WTC11 (cell line): ENCODE measurements at regions not wholly inside any gene's neighbourhood (a gene's known extent, or its start where the extent isn't known, plus 50 kb on each side); places are given as distances from the start of the nearest gene placed in this dataset.

Experiments
- CBFB ChIP-seq: sonication (generic); formaldehyde crosslinking; IDR thresholded peaks from 2 replicates; pipeline ENCODE4 v1.8.1; 2022; ENCODE audit warnings: mild to moderate bottlenecking, low read depth, missing genetic modification reagents
- CREM ChIP-seq: sonication (generic); formaldehyde crosslinking; IDR thresholded peaks from 2 replicates; pipeline ENCODE4 v1.8.1; 2022; ENCODE audit warnings: mild to moderate bottlenecking, missing genetic modification reagents, moderate library complexity
- SP1 ChIP-seq: sonication (generic); formaldehyde crosslinking; conservative IDR thresholded peaks from 2 replicates; pipeline ENCODE4 v1.8.1; 2022; ENCODE audit warnings: missing genetic modification reagents
- TCF7 ChIP-seq: sonication (generic); formaldehyde crosslinking; IDR thresholded peaks from 2 replicates; pipeline ENCODE4 v1.8.0; 2022; ENCODE audit warnings: mild to moderate bottlenecking, low read depth, missing genetic modification reagents, moderate library complexity
- TEAD4 ChIP-seq: sonication (generic); formaldehyde crosslinking; IDR thresholded peaks from 2 replicates; pipeline ENCODE4 v1.8.0; 2022; ENCODE audit warnings: mild to moderate bottlenecking, missing genetic modification reagents
- TP53 ChIP-seq: sonication (generic); formaldehyde crosslinking; IDR thresholded peaks from 2 replicates; pipeline ENCODE4 v1.8.1; 2023; ENCODE audit warnings: mild to moderate bottlenecking, missing genetic modification reagents
- ZBTB21 ChIP-seq: sonication (generic); formaldehyde crosslinking; IDR thresholded peaks from 2 replicates; pipeline ENCODE4 v1.8.1; 2023; ENCODE audit warnings: mild to moderate bottlenecking, missing genetic modification reagents, borderline replicate concordance
- ZNF121 ChIP-seq: sonication (generic); formaldehyde crosslinking; IDR thresholded peaks from 2 replicates; pipeline ENCODE4 v1.8.0; 2023; ENCODE audit warnings: missing genetic modification reagents
- TF ChIP-seq, protein P1 (sequence below): fragments of 200-600 bp; IDR thresholded peaks from 2 replicates; pipeline ENCODE4 v1.8.0; 2022; ENCODE audit warnings: antibody characterized with exemption
- TF ChIP-seq, protein P2 (sequence below): fragments of 250-450 bp; sonication (Bioruptor Pico); IDR thresholded peaks from 2 replicates; pipeline ENCODE4 v2.1.2; 2022; ENCODE audit warnings: mild to moderate bottlenecking, moderate library complexity
- TF ChIP-seq, protein P3 (sequence below): sonication (generic); formaldehyde crosslinking; IDR thresholded peaks from 2 replicates; pipeline ENCODE4 v1.8.1; 2022; ENCODE audit warnings: missing genetic modification reagents, borderline replicate concordance
- TF ChIP-seq, protein P4 (sequence below): sonication (generic); formaldehyde crosslinking; IDR thresholded peaks from 2 replicates; pipeline ENCODE4 v1.8.1; 2023; ENCODE audit warnings: mild to moderate bottlenecking, missing genetic modification reagents, borderline replicate concordance
- TF ChIP-seq, protein P5 (sequence below): sonication (generic); formaldehyde crosslinking; IDR thresholded peaks from 2 replicates; pipeline ENCODE4 v1.8.1; 2022; ENCODE audit warnings: low read depth, missing genetic modification reagents, borderline replicate concordance
- TF ChIP-seq, protein P6 (sequence below): sonication (generic); formaldehyde crosslinking; IDR thresholded peaks from 2 replicates; pipeline ENCODE4 v1.8.0; 2023; ENCODE audit warnings: missing genetic modification reagents

DNA sequence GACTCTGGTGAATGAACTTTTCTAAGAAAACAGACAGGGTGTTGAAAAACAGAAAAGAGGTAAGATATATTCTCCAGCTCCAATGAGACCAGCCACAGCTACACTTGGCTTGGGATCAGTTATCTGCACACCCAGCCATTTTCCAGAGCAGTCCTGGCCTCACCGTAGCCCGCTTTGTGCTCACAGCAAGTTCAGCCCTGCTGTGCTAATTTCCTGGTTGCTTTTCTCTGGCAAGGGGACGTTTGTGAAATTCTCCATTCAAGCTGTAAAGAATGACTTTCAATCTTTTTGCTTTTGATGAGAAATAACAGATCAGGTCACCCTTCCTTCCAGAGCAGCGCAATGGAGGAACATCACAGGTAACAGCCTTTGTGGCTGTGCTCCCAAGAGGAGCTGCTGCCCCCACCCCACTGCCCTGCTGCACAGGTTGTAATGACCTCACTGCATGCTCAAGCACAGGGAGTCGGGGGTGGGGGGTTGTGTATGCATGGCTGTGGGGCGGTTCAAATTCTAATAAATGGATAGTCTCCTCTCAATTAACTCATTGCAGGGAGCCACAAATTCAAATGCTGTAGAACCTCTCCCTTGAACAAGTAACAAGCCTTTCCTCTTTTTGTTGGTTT lies 516.6 kb upstream of the NBEA start:
- TF ChIP-seq, protein P1, sequence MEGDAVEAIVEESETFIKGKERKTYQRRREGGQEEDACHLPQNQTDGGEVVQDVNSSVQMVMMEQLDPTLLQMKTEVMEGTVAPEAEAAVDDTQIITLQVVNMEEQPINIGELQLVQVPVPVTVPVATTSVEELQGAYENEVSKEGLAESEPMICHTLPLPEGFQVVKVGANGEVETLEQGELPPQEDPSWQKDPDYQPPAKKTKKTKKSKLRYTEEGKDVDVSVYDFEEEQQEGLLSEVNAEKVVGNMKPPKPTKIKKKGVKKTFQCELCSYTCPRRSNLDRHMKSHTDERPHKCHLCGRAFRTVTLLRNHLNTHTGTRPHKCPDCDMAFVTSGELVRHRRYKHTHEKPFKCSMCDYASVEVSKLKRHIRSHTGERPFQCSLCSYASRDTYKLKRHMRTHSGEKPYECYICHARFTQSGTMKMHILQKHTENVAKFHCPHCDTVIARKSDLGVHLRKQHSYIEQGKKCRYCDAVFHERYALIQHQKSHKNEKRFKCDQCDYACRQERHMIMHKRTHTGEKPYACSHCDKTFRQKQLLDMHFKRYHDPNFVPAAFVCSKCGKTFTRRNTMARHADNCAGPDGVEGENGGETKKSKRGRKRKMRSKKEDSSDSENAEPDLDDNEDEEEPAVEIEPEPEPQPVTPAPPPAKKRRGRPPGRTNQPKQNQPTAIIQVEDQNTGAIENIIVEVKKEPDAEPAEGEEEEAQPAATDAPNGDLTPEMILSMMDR: no peak
- TF ChIP-seq, protein P2, sequence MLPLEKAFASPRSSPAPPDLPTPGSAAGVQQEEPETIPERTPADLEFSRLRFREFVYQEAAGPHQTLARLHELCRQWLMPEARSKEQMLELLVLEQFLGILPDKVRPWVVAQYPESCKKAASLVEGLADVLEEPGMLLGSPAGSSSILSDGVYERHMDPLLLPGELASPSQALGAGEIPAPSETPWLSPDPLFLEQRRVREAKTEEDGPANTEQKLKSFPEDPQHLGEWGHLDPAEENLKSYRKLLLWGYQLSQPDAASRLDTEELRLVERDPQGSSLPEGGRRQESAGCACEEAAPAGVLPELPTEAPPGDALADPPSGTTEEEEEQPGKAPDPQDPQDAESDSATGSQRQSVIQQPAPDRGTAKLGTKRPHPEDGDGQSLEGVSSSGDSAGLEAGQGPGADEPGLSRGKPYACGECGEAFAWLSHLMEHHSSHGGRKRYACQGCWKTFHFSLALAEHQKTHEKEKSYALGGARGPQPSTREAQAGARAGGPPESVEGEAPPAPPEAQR (CRISPR knock-in tag): no peak
- TF ChIP-seq TCF7 (CRISPR knock-in tag): no peak
- no peak for TF ChIP-seq CREM (CRISPR knock-in tag)
- TF ChIP-seq TEAD4 (CRISPR knock-in tag): no peak
- TF ChIP-seq, protein P3, sequence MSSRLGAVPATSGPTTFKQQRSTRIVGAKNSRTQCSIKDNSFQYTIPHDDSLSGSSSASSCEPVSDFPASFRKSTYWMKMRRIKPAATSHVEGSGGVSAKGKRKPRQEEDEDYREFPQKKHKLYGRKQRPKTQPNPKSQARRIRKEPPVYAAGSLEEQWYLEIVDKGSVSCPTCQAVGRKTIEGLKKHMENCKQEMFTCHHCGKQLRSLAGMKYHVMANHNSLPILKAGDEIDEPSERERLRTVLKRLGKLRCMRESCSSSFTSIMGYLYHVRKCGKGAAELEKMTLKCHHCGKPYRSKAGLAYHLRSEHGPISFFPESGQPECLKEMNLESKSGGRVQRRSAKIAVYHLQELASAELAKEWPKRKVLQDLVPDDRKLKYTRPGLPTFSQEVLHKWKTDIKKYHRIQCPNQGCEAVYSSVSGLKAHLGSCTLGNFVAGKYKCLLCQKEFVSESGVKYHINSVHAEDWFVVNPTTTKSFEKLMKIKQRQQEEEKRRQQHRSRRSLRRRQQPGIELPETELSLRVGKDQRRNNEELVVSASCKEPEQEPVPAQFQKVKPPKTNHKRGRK: no peak
- TF ChIP-seq CBFB (CRISPR knock-in tag): no peak
- TF ChIP-seq, protein P4, sequence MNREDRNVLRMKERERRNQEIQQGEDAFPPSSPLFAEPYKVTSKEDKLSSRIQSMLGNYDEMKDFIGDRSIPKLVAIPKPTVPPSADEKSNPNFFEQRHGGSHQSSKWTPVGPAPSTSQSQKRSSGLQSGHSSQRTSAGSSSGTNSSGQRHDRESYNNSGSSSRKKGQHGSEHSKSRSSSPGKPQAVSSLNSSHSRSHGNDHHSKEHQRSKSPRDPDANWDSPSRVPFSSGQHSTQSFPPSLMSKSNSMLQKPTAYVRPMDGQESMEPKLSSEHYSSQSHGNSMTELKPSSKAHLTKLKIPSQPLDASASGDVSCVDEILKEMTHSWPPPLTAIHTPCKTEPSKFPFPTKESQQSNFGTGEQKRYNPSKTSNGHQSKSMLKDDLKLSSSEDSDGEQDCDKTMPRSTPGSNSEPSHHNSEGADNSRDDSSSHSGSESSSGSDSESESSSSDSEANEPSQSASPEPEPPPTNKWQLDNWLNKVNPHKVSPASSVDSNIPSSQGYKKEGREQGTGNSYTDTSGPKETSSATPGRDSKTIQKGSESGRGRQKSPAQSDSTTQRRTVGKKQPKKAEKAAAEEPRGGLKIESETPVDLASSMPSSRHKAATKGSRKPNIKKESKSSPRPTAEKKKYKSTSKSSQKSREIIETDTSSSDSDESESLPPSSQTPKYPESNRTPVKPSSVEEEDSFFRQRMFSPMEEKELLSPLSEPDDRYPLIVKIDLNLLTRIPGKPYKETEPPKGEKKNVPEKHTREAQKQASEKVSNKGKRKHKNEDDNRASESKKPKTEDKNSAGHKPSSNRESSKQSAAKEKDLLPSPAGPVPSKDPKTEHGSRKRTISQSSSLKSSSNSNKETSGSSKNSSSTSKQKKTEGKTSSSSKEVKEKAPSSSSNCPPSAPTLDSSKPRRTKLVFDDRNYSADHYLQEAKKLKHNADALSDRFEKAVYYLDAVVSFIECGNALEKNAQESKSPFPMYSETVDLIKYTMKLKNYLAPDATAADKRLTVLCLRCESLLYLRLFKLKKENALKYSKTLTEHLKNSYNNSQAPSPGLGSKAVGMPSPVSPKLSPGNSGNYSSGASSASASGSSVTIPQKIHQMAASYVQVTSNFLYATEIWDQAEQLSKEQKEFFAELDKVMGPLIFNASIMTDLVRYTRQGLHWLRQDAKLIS: no peak
- TF ChIP-seq ZBTB21 (CRISPR knock-in tag): no peak
- TF ChIP-seq, protein P5, sequence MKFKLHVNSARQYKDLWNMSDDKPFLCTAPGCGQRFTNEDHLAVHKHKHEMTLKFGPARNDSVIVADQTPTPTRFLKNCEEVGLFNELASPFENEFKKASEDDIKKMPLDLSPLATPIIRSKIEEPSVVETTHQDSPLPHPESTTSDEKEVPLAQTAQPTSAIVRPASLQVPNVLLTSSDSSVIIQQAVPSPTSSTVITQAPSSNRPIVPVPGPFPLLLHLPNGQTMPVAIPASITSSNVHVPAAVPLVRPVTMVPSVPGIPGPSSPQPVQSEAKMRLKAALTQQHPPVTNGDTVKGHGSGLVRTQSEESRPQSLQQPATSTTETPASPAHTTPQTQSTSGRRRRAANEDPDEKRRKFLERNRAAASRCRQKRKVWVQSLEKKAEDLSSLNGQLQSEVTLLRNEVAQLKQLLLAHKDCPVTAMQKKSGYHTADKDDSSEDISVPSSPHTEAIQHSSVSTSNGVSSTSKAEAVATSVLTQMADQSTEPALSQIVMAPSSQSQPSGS (CRISPR knock-in tag): no peak
- TF ChIP-seq, protein P6, sequence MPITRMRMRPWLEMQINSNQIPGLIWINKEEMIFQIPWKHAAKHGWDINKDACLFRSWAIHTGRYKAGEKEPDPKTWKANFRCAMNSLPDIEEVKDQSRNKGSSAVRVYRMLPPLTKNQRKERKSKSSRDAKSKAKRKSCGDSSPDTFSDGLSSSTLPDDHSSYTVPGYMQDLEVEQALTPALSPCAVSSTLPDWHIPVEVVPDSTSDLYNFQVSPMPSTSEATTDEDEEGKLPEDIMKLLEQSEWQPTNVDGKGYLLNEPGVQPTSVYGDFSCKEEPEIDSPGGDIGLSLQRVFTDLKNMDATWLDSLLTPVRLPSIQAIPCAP (CRISPR knock-in tag): no peak
- no peak for TF ChIP-seq TP53 (CRISPR knock-in tag)
- TF ChIP-seq SP1: no peak
- TF ChIP-seq ZNF121 (CRISPR knock-in tag): no peak
